WTC11 (cell line): ENCODE measurements at regions not wholly inside any gene's neighbourhood (a gene's known extent, or its start where the extent isn't known, plus 50 kb on each side); places are given as distances from the start of the nearest gene placed in this dataset.

ENCODE experiments used
- FOXP1 ChIP-seq: sonication (generic); formaldehyde crosslinking; IDR thresholded peaks from 2 replicates; pipeline ENCODE4 v1.8.0; 2022; ENCODE audit warnings: missing genetic modification reagents, mild to moderate bottlenecking, moderate library complexity, borderline replicate concordance
- MYBL2 ChIP-seq: sonication (generic); formaldehyde crosslinking; IDR thresholded peaks from 2 replicates; pipeline ENCODE4 v1.8.1; 2023; ENCODE audit warnings: mild to moderate bottlenecking, moderate library complexity, missing genetic modification reagents
- NR2C2 ChIP-seq: sonication (generic); formaldehyde crosslinking; IDR thresholded peaks from 2 replicates; pipeline ENCODE4 v1.8.0; 2022; ENCODE audit warnings: mild to moderate bottlenecking, missing genetic modification reagents
- RELA ChIP-seq: sonication (generic); formaldehyde crosslinking; IDR thresholded peaks from 2 replicates; pipeline ENCODE4 v1.8.1; 2022; ENCODE audit warnings: missing genetic modification reagents, mild to moderate bottlenecking, borderline replicate concordance
- ZNF416 ChIP-seq: fragments of 250-450 bp; sonication (Bioruptor Pico); IDR thresholded peaks from 2 replicates; pipeline ENCODE4 v1.9.0; 2021; ENCODE audit warnings: mild to moderate bottlenecking, inconsistent platforms
- TF ChIP-seq, protein P1 (sequence below): sonication (generic); formaldehyde crosslinking; IDR thresholded peaks from 2 replicates; pipeline ENCODE4 v1.8.0; 2022; ENCODE audit warnings: mild to moderate bottlenecking, missing genetic modification reagents
- TF ChIP-seq, protein P2 (sequence below): sonication (generic); formaldehyde crosslinking; conservative IDR thresholded peaks from 2 replicates; pipeline ENCODE4 v1.8.1; 2023; ENCODE audit warnings: mild to moderate bottlenecking, low read depth, missing genetic modification reagents, moderate library complexity
- TF ChIP-seq, protein P3 (sequence below): fragments of 200-600 bp; IDR thresholded peaks from 2 replicates; pipeline ENCODE4 v1.8.0; 2022; ENCODE audit warnings: antibody characterized with exemption
- TF ChIP-seq, protein P4 (sequence below): sonication (generic); formaldehyde crosslinking; IDR thresholded peaks from 2 replicates; pipeline ENCODE4 v1.8.0; 2023; ENCODE audit warnings: mild to moderate bottlenecking, missing genetic modification reagents
- TF ChIP-seq, protein P5 (sequence below): sonication (generic); formaldehyde crosslinking; IDR thresholded peaks from 2 replicates; pipeline ENCODE4 v1.8.1; 2023; ENCODE audit warnings: mild to moderate bottlenecking, missing genetic modification reagents, moderate library complexity

DNA sequence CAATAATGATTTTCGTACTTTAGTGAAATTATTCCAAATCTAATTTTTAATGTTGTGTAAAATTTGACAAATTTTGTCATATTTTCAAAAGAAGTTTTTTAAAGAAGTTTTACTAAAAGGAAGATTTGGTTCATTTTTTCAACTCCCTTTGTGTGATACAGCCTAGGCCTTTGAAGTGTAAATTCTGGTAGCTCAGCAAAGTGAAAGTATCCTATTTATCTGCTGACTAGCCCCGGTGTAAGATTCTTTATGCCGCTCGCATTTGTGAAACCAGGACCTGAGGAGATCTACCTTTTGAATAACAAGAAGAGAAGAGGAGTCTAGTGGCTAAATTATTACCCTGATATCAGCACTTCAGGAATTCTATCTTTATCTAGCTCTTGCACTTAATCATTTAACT lies 177.4 kb downstream of the JRKL start:
- TF ChIP-seq NR2C2 (CRISPR knock-in tag) = no peak
- TF ChIP-seq, protein P1, sequence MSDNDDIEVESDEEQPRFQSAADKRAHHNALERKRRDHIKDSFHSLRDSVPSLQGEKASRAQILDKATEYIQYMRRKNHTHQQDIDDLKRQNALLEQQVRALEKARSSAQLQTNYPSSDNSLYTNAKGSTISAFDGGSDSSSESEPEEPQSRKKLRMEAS = no peak
- TF ChIP-seq FOXP1 = no peak
- TF ChIP-seq, protein P2, sequence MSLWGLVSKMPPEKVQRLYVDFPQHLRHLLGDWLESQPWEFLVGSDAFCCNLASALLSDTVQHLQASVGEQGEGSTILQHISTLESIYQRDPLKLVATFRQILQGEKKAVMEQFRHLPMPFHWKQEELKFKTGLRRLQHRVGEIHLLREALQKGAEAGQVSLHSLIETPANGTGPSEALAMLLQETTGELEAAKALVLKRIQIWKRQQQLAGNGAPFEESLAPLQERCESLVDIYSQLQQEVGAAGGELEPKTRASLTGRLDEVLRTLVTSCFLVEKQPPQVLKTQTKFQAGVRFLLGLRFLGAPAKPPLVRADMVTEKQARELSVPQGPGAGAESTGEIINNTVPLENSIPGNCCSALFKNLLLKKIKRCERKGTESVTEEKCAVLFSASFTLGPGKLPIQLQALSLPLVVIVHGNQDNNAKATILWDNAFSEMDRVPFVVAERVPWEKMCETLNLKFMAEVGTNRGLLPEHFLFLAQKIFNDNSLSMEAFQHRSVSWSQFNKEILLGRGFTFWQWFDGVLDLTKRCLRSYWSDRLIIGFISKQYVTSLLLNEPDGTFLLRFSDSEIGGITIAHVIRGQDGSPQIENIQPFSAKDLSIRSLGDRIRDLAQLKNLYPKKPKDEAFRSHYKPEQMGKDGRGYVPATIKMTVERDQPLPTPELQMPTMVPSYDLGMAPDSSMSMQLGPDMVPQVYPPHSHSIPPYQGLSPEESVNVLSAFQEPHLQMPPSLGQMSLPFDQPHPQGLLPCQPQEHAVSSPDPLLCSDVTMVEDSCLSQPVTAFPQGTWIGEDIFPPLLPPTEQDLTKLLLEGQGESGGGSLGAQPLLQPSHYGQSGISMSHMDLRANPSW (CRISPR knock-in tag) = no peak
- TF ChIP-seq, protein P3, sequence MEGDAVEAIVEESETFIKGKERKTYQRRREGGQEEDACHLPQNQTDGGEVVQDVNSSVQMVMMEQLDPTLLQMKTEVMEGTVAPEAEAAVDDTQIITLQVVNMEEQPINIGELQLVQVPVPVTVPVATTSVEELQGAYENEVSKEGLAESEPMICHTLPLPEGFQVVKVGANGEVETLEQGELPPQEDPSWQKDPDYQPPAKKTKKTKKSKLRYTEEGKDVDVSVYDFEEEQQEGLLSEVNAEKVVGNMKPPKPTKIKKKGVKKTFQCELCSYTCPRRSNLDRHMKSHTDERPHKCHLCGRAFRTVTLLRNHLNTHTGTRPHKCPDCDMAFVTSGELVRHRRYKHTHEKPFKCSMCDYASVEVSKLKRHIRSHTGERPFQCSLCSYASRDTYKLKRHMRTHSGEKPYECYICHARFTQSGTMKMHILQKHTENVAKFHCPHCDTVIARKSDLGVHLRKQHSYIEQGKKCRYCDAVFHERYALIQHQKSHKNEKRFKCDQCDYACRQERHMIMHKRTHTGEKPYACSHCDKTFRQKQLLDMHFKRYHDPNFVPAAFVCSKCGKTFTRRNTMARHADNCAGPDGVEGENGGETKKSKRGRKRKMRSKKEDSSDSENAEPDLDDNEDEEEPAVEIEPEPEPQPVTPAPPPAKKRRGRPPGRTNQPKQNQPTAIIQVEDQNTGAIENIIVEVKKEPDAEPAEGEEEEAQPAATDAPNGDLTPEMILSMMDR = no peak
- TF ChIP-seq ZNF416 (CRISPR knock-in tag) = no peak
- no peak for TF ChIP-seq MYBL2 (CRISPR knock-in tag)
- TF ChIP-seq, protein P4, sequence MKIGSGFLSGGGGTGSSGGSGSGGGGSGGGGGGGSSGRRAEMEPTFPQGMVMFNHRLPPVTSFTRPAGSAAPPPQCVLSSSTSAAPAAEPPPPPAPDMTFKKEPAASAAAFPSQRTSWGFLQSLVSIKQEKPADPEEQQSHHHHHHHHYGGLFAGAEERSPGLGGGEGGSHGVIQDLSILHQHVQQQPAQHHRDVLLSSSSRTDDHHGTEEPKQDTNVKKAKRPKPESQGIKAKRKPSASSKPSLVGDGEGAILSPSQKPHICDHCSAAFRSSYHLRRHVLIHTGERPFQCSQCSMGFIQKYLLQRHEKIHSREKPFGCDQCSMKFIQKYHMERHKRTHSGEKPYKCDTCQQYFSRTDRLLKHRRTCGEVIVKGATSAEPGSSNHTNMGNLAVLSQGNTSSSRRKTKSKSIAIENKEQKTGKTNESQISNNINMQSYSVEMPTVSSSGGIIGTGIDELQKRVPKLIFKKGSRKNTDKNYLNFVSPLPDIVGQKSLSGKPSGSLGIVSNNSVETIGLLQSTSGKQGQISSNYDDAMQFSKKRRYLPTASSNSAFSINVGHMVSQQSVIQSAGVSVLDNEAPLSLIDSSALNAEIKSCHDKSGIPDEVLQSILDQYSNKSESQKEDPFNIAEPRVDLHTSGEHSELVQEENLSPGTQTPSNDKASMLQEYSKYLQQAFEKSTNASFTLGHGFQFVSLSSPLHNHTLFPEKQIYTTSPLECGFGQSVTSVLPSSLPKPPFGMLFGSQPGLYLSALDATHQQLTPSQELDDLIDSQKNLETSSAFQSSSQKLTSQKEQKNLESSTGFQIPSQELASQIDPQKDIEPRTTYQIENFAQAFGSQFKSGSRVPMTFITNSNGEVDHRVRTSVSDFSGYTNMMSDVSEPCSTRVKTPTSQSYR (CRISPR knock-in tag) = no peak
- TF ChIP-seq RELA = no peak
- TF ChIP-seq, protein P5, sequence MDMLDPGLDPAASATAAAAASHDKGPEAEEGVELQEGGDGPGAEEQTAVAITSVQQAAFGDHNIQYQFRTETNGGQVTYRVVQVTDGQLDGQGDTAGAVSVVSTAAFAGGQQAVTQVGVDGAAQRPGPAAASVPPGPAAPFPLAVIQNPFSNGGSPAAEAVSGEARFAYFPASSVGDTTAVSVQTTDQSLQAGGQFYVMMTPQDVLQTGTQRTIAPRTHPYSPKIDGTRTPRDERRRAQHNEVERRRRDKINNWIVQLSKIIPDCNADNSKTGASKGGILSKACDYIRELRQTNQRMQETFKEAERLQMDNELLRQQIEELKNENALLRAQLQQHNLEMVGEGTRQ = no peak
